ENCODE measurements at regions not wholly inside any gene's neighbourhood (a gene's known extent, or its start where the extent isn't known, plus 50 kb on each side); places are given as distances from the start of the nearest gene placed in this dataset.

- Mint-ChIP-seq H3K4me1 (no peaks in the 10 kb centered on the region), H3K27ac (no peak overlapping the region), H3K36me3 (no peaks in the 10 kb centered on the region), H3K9me3 (no peaks in the 10 kb centered on the region), H3K4me3 (no peak overlapping the region), H3K27me3 (no peaks in the 10 kb centered on the region)
- POLR2A ChIA-PET = no interaction called here
- ATAC-seq (ENCODE audit: low read depth) (no peak), DNase-seq (no peak)
These were observed 1263.3 kb upstream of the EYS start for GRCh38 chr6:66970373-66970772.

GRCh38 chr6:66965227-66965626 is 1258.2 kb upstream of the EYS start:
- Mint-ChIP-seq H3K27me3 (no peaks in the 10 kb centered on the region), H3K36me3 (no peaks in the 10 kb centered on the region), H3K9me3 (peaks cover 2% of the 10 kb centered on the region), H3K4me3 (no peak overlapping the region), H3K4me1 (no peaks in the 10 kb centered on the region), H3K27ac (no peak overlapping the region)
- ATAC-seq (ENCODE audit: low read depth) = no peak
- POLR2A ChIA-PET = no interaction called here
- DNase-seq = no peak

GRCh38 chr6:66964216-66964615 is 1257.2 kb upstream of the EYS start:
- no peaks in the 10 kb centered on the region for H3K4me1 Mint-ChIP-seq
- no peak overlapping the region for H3K4me3 Mint-ChIP-seq
- H3K27me3 Mint-ChIP-seq = no peaks in the 10 kb centered on the region
- DNase-seq (no peak), ATAC-seq (ENCODE audit: low read depth) (no peak)
- no peak overlapping the region for H3K27ac Mint-ChIP-seq
- no peaks in the 10 kb centered on the region for H3K36me3 Mint-ChIP-seq
- POLR2A ChIA-PET = no interaction called here
- peaks cover 2% of the 10 kb centered on the region for H3K9me3 Mint-ChIP-seq

- POLR2A ChIA-PET = no interaction called here
- H3K4me3 Mint-ChIP-seq = no peak overlapping the region
- H3K9me3 Mint-ChIP-seq = peaks cover 2% of the 10 kb centered on the region
- H3K4me1 Mint-ChIP-seq = no peaks in the 10 kb centered on the region
- no peaks in the 10 kb centered on the region for H3K36me3 Mint-ChIP-seq
- ATAC-seq (ENCODE audit: low read depth) = no peak
- no peak overlapping the region for H3K27ac Mint-ChIP-seq
- DNase-seq = no peak
- no peaks in the 10 kb centered on the region for H3K27me3 Mint-ChIP-seq
These were observed 1255.1 kb upstream of the EYS start for GRCh38 chr6:66962082-66962481.

GRCh38 chr6:66961191-66961590 is 1254.2 kb upstream of the EYS start:
- no peak overlapping the region for H3K4me3 Mint-ChIP-seq
- H3K36me3 Mint-ChIP-seq = no peaks in the 10 kb centered on the region
- peaks cover 2% of the 10 kb centered on the region for H3K9me3 Mint-ChIP-seq
- no peaks in the 10 kb centered on the region for H3K4me1 Mint-ChIP-seq
- POLR2A ChIA-PET = no interaction called here
- H3K27ac Mint-ChIP-seq = no peak overlapping the region
- no peak for ATAC-seq (ENCODE audit: low read depth)
- DNase-seq = no peak
- H3K27me3 Mint-ChIP-seq = no peaks in the 10 kb centered on the region

GRCh38 chr6:66949191-66949661 is 1242.2 kb upstream of the EYS start:
- H3K36me3 Mint-ChIP-seq = no peaks in the 10 kb centered on the region
- ATAC-seq (ENCODE audit: low read depth) (no peak), DNase-seq (no peak)
- H3K4me1 Mint-ChIP-seq = no peaks in the 10 kb centered on the region
- H3K9me3 Mint-ChIP-seq = peaks cover 8% of the 10 kb centered on the region
- no peak overlapping the region for H3K4me3 Mint-ChIP-seq
- H3K27ac Mint-ChIP-seq = no peak overlapping the region
- H3K27me3 Mint-ChIP-seq = no peaks in the 10 kb centered on the region
- POLR2A ChIA-PET = no interaction called here

GRCh38 chr6:66948106-66948505 is 1241.1 kb upstream of the EYS start:
- DNase-seq (no peak), ATAC-seq (ENCODE audit: low read depth) (no peak)
- H3K4me3 Mint-ChIP-seq = no peak overlapping the region
- H3K36me3 Mint-ChIP-seq = no peaks in the 10 kb centered on the region
- no peaks in the 10 kb centered on the region for H3K4me1 Mint-ChIP-seq
- POLR2A ChIA-PET = no interaction called here
- H3K27me3 Mint-ChIP-seq = no peaks in the 10 kb centered on the region
- H3K27ac Mint-ChIP-seq = no peak overlapping the region
- H3K9me3 Mint-ChIP-seq = peaks cover 8% of the 10 kb centered on the region

- Mint-ChIP-seq H3K9me3 (peaks cover 8% of the 10 kb centered on the region), H3K27me3 (no peaks in the 10 kb centered on the region), H3K4me3 (no peak overlapping the region), H3K4me1 (no peaks in the 10 kb centered on the region), H3K27ac (no peak overlapping the region), H3K36me3 (no peaks in the 10 kb centered on the region)
- POLR2A ChIA-PET = no interaction called here
- no peak for DNase-seq
- no peak for ATAC-seq (ENCODE audit: low read depth)
These were observed 1233.0 kb upstream of the EYS start for GRCh38 chr6:66940003-66940402.

GRCh38 chr6:66937180-66937579 is 1230.2 kb upstream of the EYS start:
- no peak overlapping the region for H3K4me3 Mint-ChIP-seq
- no peaks in the 10 kb centered on the region for H3K27me3 Mint-ChIP-seq
- no peak for DNase-seq
- H3K4me1 Mint-ChIP-seq = no peaks in the 10 kb centered on the region
- peaks cover 6% of the 10 kb centered on the region for H3K9me3 Mint-ChIP-seq
- no peak overlapping the region for H3K27ac Mint-ChIP-seq
- no peaks in the 10 kb centered on the region for H3K36me3 Mint-ChIP-seq
- ATAC-seq (ENCODE audit: low read depth) = no peak
- POLR2A ChIA-PET = no interaction called here

GRCh38 chr6:66935612-66936011 is 1228.6 kb upstream of the EYS start:
- H3K9me3 Mint-ChIP-seq = peaks cover 6% of the 10 kb centered on the region
- H3K36me3 Mint-ChIP-seq = no peaks in the 10 kb centered on the region
- ATAC-seq (ENCODE audit: low read depth) (no peak), DNase-seq (no peak)
- no peaks in the 10 kb centered on the region for H3K4me1 Mint-ChIP-seq
- POLR2A ChIA-PET = no interaction called here
- H3K27me3 Mint-ChIP-seq = no peaks in the 10 kb centered on the region
- no peak overlapping the region for H3K4me3 Mint-ChIP-seq
- H3K27ac Mint-ChIP-seq = no peak overlapping the region

- H3K27ac Mint-ChIP-seq = no peak overlapping the region
- H3K9me3 Mint-ChIP-seq = peaks cover 13% of the 10 kb centered on the region
- ATAC-seq (ENCODE audit: low read depth) (no peak), DNase-seq (no peak)
- no peaks in the 10 kb centered on the region for H3K4me1 Mint-ChIP-seq
- POLR2A ChIA-PET = no interaction called here
- H3K4me3 Mint-ChIP-seq = no peak overlapping the region
- H3K27me3 Mint-ChIP-seq = no peaks in the 10 kb centered on the region
- H3K36me3 Mint-ChIP-seq = no peaks in the 10 kb centered on the region
These were observed 1224.8 kb upstream of the EYS start for GRCh38 chr6:66931787-66932186.

- no peaks in the 10 kb centered on the region for H3K36me3 Mint-ChIP-seq
- POLR2A ChIA-PET = no interaction called here
These were observed 1223.7 kb upstream of the EYS start for GRCh38 chr6:66930559-66931290.

GRCh38 chr6:66926060-66926459 is 1219.0 kb upstream of the EYS start:
- ATAC-seq (ENCODE audit: low read depth) = no peak
- no peak overlapping the region for H3K4me3 Mint-ChIP-seq
- no peak overlapping the region for H3K27ac Mint-ChIP-seq
- peaks cover 17% of the 10 kb centered on the region for H3K9me3 Mint-ChIP-seq
- POLR2A ChIA-PET = no interaction called here
- H3K36me3 Mint-ChIP-seq = no peaks in the 10 kb centered on the region
- no peak for DNase-seq
- no peaks in the 10 kb centered on the region for H3K27me3 Mint-ChIP-seq
- H3K4me1 Mint-ChIP-seq = no peaks in the 10 kb centered on the region

More at GRCh38 chr6:66930559-66931290, 1223.7 kb upstream of the EYS start:
- no peak for DNase-seq
- Mint-ChIP-seq H3K4me1 (no peaks in the 10 kb centered on the region), H3K4me3 (no peak overlapping the region), H3K9me3 (peaks cover 11% of the 10 kb centered on the region), H3K27ac (no peak overlapping the region), H3K27me3 (no peaks in the 10 kb centered on the region)
- ATAC-seq (ENCODE audit: low read depth) = no peak

GRCh38 chr6:66913657-66914056 is 1206.6 kb upstream of the EYS start:
- H3K4me3 Mint-ChIP-seq = no peak overlapping the region
- no peaks in the 10 kb centered on the region for H3K4me1 Mint-ChIP-seq
- H3K36me3 Mint-ChIP-seq = no peaks in the 10 kb centered on the region
- ATAC-seq (ENCODE audit: low read depth) (no peak), DNase-seq (no peak)
- POLR2A ChIA-PET = no interaction called here
- no peaks in the 10 kb centered on the region for H3K9me3 Mint-ChIP-seq
- no peaks in the 10 kb centered on the region for H3K27me3 Mint-ChIP-seq
- no peak overlapping the region for H3K27ac Mint-ChIP-seq

GRCh38 chr6:66902457-66902856 is 1195.4 kb upstream of the EYS start:
- H3K4me1 Mint-ChIP-seq = no peaks in the 10 kb centered on the region
- no peak for DNase-seq
- H3K36me3 Mint-ChIP-seq = no peaks in the 10 kb centered on the region
- H3K4me3 Mint-ChIP-seq = no peak overlapping the region
- H3K27ac Mint-ChIP-seq = no peak overlapping the region
- no peaks in the 10 kb centered on the region for H3K27me3 Mint-ChIP-seq
- no peak for ATAC-seq (ENCODE audit: low read depth)
- POLR2A ChIA-PET = no interaction called here
- peaks cover 7% of the 10 kb centered on the region for H3K9me3 Mint-ChIP-seq
